ENCODE measurements at regions not wholly inside any gene's neighbourhood (a gene's known extent, or its start where the extent isn't known, plus 50 kb on each side); places are given as distances from the start of the nearest gene placed in this dataset.

DNA sequence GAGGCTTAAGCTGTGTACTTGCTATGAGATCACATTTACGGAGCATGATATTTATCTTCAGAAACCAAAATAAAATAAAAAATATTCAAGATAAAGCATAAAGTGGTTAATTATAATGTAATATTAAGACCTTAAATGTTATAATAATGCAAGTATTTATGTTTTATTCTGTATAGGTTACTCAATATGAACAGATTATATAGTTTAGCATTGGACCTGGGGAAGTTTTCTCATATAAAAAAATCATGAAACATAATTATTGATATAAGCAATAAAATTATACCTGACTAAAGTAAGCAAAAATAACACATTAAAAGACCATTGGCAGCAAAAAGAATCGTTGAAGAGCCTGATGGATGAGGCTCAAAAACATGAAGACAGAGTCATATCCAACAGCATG is 516.2 kb downstream of the SLC16A7 start:
- no TSS peak for BruUV-seq (replicated peaks)
- Histone ChIP-seq H3F3A (ENCODE audit: insufficient read depth, low read depth) (no peaks in the 10 kb centered on the region), H2AFZ (no peak overlapping the region), H3K4me2 (no peak overlapping the region), H3K79me2 (ENCODE audit: low read depth) (no peaks in the 10 kb centered on the region), H3K4me1 (replicated peaks; ENCODE audit: insufficient read depth) (no peaks in the 10 kb centered on the region), H3K9me2 (ENCODE audit: insufficient read depth) (no peaks in the 10 kb centered on the region), H3K4me3 (no peak overlapping the region), H3K9me3 (ENCODE audit: insufficient read depth, low read depth) (no peaks in the 10 kb centered on the region; the same call in 1 of the 2 replicates), H3K36me3 (ENCODE audit: low read depth) (no peaks in the 10 kb centered on the region), H4K20me1 (ENCODE audit: insufficient read depth) (no peaks in the 10 kb centered on the region), H3K27ac (no peak overlapping the region), H3K27me3 (ENCODE audit: insufficient read depth, low read depth) (no peaks in the 10 kb centered on the region)
- ChIA-PET POLR2A (ENCODE audit: unreplicated experiment) (no interaction called here), CTCF (no interaction called here)
- no peak for TF ChIP-seq EZH2 (IDR thresholded peaks at IDR 0.05; ENCODE audit: low read depth)
- TF ChIP-seq, protein P1, sequence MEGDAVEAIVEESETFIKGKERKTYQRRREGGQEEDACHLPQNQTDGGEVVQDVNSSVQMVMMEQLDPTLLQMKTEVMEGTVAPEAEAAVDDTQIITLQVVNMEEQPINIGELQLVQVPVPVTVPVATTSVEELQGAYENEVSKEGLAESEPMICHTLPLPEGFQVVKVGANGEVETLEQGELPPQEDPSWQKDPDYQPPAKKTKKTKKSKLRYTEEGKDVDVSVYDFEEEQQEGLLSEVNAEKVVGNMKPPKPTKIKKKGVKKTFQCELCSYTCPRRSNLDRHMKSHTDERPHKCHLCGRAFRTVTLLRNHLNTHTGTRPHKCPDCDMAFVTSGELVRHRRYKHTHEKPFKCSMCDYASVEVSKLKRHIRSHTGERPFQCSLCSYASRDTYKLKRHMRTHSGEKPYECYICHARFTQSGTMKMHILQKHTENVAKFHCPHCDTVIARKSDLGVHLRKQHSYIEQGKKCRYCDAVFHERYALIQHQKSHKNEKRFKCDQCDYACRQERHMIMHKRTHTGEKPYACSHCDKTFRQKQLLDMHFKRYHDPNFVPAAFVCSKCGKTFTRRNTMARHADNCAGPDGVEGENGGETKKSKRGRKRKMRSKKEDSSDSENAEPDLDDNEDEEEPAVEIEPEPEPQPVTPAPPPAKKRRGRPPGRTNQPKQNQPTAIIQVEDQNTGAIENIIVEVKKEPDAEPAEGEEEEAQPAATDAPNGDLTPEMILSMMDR (conservative IDR thresholded peaks at IDR 0.05) = no peak
- DNase-seq = no peak
- intact Hi-C loops (cut with micrococcal nuclease; ENCODE audit: unreplicated experiment) = no loop called here

DNA sequence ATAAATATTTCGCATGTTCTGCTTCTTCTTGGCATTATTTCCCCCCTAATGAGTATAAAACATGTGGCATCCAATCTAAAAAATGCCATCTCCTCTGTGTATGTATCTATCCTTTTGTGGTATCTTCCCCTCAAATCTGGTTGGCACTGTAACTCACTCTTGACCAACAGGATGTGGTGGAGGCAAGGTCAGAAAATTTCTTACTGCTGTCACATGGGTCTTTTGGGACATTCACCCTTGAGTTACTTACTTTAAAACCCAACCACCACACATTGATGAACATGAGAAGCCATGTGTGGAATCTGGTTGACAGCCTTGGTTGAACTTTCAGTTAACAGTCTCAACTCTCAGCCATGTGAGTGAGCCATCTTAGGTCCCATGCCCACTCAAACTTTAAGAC is 516.9 kb downstream of the SLC16A7 start:
- no peak overlapping the region for H2AFZ ChIP-seq
- H3K36me3 ChIP-seq (ENCODE audit: low read depth) = no peaks in the 10 kb centered on the region
- H4K20me1 ChIP-seq (ENCODE audit: insufficient read depth) = no peaks in the 10 kb centered on the region
- no peaks in the 10 kb centered on the region for H3K79me2 ChIP-seq (ENCODE audit: low read depth)
- H3K4me1 ChIP-seq (replicated peaks; ENCODE audit: insufficient read depth) = no peaks in the 10 kb centered on the region
- H3K4me2 ChIP-seq = no peak overlapping the region
- ChIA-PET POLR2A (ENCODE audit: unreplicated experiment) (no interaction called here), CTCF (no interaction called here)
- intact Hi-C loops (cut with micrococcal nuclease; ENCODE audit: unreplicated experiment) = no loop called here
- H3F3A ChIP-seq (ENCODE audit: insufficient read depth, low read depth) = no peaks in the 10 kb centered on the region
- H3K9me3 ChIP-seq (ENCODE audit: insufficient read depth, low read depth) = no peaks in the 10 kb centered on the region; the same call in 1 of the 2 replicates
- no peak overlapping the region for H3K27ac ChIP-seq
- TF ChIP-seq, protein P1 (conservative IDR thresholded peaks at IDR 0.05) = no peak
- no peak for TF ChIP-seq EZH2 (IDR thresholded peaks at IDR 0.05; ENCODE audit: low read depth)
- no peak for DNase-seq
- BruUV-seq (replicated peaks) = no TSS peak
- H3K27me3 ChIP-seq (ENCODE audit: insufficient read depth, low read depth) = no peaks in the 10 kb centered on the region
- H3K9me2 ChIP-seq (ENCODE audit: insufficient read depth) = no peaks in the 10 kb centered on the region
- H3K4me3 ChIP-seq = no peak overlapping the region

DNA sequence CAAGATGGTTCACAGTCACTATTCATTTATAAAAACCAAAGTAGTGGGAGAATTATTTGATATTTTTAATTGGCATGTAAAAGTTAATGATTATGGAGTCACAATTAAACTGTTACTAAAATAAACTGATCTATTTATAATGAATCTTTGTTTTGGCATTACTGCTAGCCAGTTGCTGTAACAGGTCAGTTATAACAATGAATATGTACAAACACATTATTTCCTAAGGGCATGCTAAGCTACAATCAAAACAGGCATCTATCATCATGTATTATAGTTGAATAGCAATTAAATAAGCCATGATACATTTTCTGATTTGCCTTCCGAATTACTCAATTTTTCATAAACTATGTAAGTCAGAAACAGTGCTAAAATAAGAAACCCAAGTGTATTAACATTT is 518.3 kb downstream of the SLC16A7 start:
- no peak overlapping the region for H3K4me3 ChIP-seq
- no TSS peak for BruUV-seq (replicated peaks)
- intact Hi-C loops (cut with micrococcal nuclease; ENCODE audit: unreplicated experiment) = no loop called here
- H3K9me2 ChIP-seq (ENCODE audit: insufficient read depth) = no peaks in the 10 kb centered on the region
- no peak for TF ChIP-seq EZH2 (IDR thresholded peaks at IDR 0.05; ENCODE audit: low read depth)
- TF ChIP-seq, protein P1 (conservative IDR thresholded peaks at IDR 0.05) = no peak
- no peaks in the 10 kb centered on the region for H3K79me2 ChIP-seq (ENCODE audit: low read depth)
- H3K4me1 ChIP-seq (replicated peaks; ENCODE audit: insufficient read depth) = no peaks in the 10 kb centered on the region
- H3K27me3 ChIP-seq (ENCODE audit: insufficient read depth, low read depth) = no peaks in the 10 kb centered on the region
- CTCF ChIA-PET = no interaction called here
- H3K36me3 ChIP-seq (ENCODE audit: low read depth) = no peaks in the 10 kb centered on the region
- no peaks in the 10 kb centered on the region; the same call in 1 of the 2 replicates for H3K9me3 ChIP-seq (ENCODE audit: insufficient read depth, low read depth)
- H3K4me2 ChIP-seq = no peak overlapping the region
- no peaks in the 10 kb centered on the region for H3F3A ChIP-seq (ENCODE audit: insufficient read depth, low read depth)
- H4K20me1 ChIP-seq (ENCODE audit: insufficient read depth) = no peaks in the 10 kb centered on the region
- no peak for DNase-seq
- H2AFZ ChIP-seq = no peak overlapping the region
- no peak overlapping the region for H3K27ac ChIP-seq
- POLR2A ChIA-PET (ENCODE audit: unreplicated experiment) = no interaction called here
